ENCODE measurements at regions not wholly inside any gene's neighbourhood (a gene's known extent, or its start where the extent isn't known, plus 50 kb on each side); places are given as distances from the start of the nearest gene placed in this dataset.

- TF ChIP-seq SUZ12 (IDR thresholded peaks at IDR 0.05; ENCODE audit: unreplicated experiment) (no peak), CHD2 (IDR thresholded peaks at IDR 0.05; ENCODE audit: borderline replicate concordance, low read depth, low read length) (no peak), SREBF1 (IDR thresholded peaks at IDR 0.05; ENCODE audit: low read length) (no peak), ZBED1 (IDR thresholded peaks at IDR 0.05; ENCODE audit: borderline replicate concordance) (no peak), POLR2AphosphoS2 (IDR thresholded peaks at IDR 0.05; ENCODE audit: low read depth, low read length) (no peak), MTA3 (IDR thresholded peaks at IDR 0.05; ENCODE audit: borderline replicate concordance, low read length) (no peak), ZNF384 (IDR thresholded peaks at IDR 0.05; ENCODE audit: borderline replicate concordance, low read depth, low read length) (no peak), YBX1 (IDR thresholded peaks at IDR 0.05) (no peak), E2F4 (IDR thresholded peaks at IDR 0.05; ENCODE audit: low read depth, low read length) (no peak), ZNF622 (IDR thresholded peaks at IDR 0.05) (no peak), SUPT20H (IDR thresholded peaks at IDR 0.05; ENCODE audit: borderline replicate concordance, control insufficient read depth, low read depth, low read length) (no peak), HDGF (IDR thresholded peaks at IDR 0.05) (no peak), HSF1 (IDR thresholded peaks at IDR 0.05; ENCODE audit: low read depth, low read length) (no peak), STAT3 (IDR thresholded peaks at IDR 0.05; ENCODE audit: low read depth, low read length) (no peak), RB1 (IDR thresholded peaks at IDR 0.05; ENCODE audit: borderline replicate concordance) (no peak), SPI1 (IDR thresholded peaks at IDR 0.05; ENCODE audit: borderline replicate concordance, insufficient read depth, low read depth, low read length) (no peak)
These were observed 391.3 kb downstream of the NXPE2 start (continued) for GRCh38 chr11:115069599-115069998.

Measured in GM12878 (cell line).